H1 (cell line): ENCODE measurements at regions not wholly inside any gene's neighbourhood (a gene's known extent, or its start where the extent isn't known, plus 50 kb on each side); places are given as distances from the start of the nearest gene placed in this dataset.

Experiments
- CTCF ChIA-PET: fragments of 300-600 bp; sonication (Branson Sonifier 250); formaldehyde crosslinking; loops from one replicate; lab custom pipeline; 2021; ENCODE audit not compliant: partially characterized antibody; lab: Charles Lee
- POLR2A ChIA-PET: fragments of 300-600 bp; sonication (Branson Sonifier 250); formaldehyde crosslinking; loops from one replicate; lab custom pipeline; 2021; ENCODE audit warnings: inconsistent platforms; ENCODE audit not compliant: partially characterized antibody; lab: Charles Lee
- DNase-seq, 2 experiments: peaks; one replicate each; pipeline versions ENCODE4 v3.0.0 to v3.0.0-alpha.2; 2010 to 2022; ENCODE audit warnings: low spot score in 2 of 2, low read depth in 1 of 2, mixed read lengths in 1 of 2
- FAIRE-seq: peaks from 2 replicates; lab custom pipeline; 2011; peaks lifted over from hg19 to GRCh38; lab: Jason Lieb, UNC
- H2AFZ ChIP-seq: 2 replicates; pipeline ENCODE4 v1.8.1; 2012; ENCODE audit warnings: low read length, inconsistent platforms
- H2AK5ac ChIP-seq: 2 replicates; pipeline ENCODE4 v1.6.1; 2013; ENCODE audit warnings: low read depth, low read length
- H2BK120ac ChIP-seq: replicated peaks from 2 replicates; pipeline ENCODE3; 2013; ENCODE audit warnings: low read depth, low read length, inconsistent platforms
- H2BK12ac ChIP-seq: 2 replicates; pipeline ENCODE4 v1.6.1; 2013; ENCODE audit warnings: low read depth, low read length
- H2BK15ac ChIP-seq: 2 replicates; pipeline ENCODE4 v1.6.1; 2013; ENCODE audit warnings: low read length
- H2BK20ac ChIP-seq: 2 replicates; pipeline ENCODE4 v1.6.1; 2013; ENCODE audit warnings: low read length
- H2BK5ac ChIP-seq: 2 replicates; pipeline ENCODE4 v1.6.1; 2013; ENCODE audit warnings: low read depth, low read length
- H3K14ac ChIP-seq: 2 replicates; pipeline ENCODE4 v1.6.1; 2013; ENCODE audit warnings: inconsistent platforms; ENCODE audit not compliant: insufficient read length
- H3K18ac ChIP-seq: 2 replicates; pipeline ENCODE4 v1.6.1; 2013; ENCODE audit warnings: low read length; ENCODE audit errors: extremely low read depth
- H3K23ac ChIP-seq: 2 replicates; pipeline ENCODE4 v1.6.1; 2013; ENCODE audit warnings: inconsistent platforms; ENCODE audit not compliant: insufficient read length
- H3K23me2 ChIP-seq: 2 replicates; pipeline ENCODE4 v1.6.1; 2013; ENCODE audit warnings: low read depth, low read length
- H3K27ac ChIP-seq: 2 replicates; pipeline ENCODE4 v1.6.1; 2011; ENCODE audit warnings: low read depth, low read length, inconsistent platforms
- H3K27me3 ChIP-seq, 4 experiments: replicated peaks in 1 of 4; 1 replicate in 1 of 4; 2 replicates in 3 of 4; pipeline versions ENCODE4 v1.6.1 to v1.8.1; 2011 to 2013; ENCODE audit warnings: low read length in 3 of 4, mild to moderate bottlenecking in 3 of 4, inconsistent platforms in 2 of 4, mixed read lengths in 2 of 4, moderate library complexity in 1 of 4; ENCODE audit not compliant: control insufficient read depth in 3 of 4, insufficient read depth in 3 of 4; ENCODE audit errors: extremely low read depth in 1 of 4
- H3K36me3 ChIP-seq, 4 experiments: 2 replicates each; pipeline versions ENCODE4 v1.6.1 to v1.8.1; 2011 to 2013; ENCODE audit warnings: mild to moderate bottlenecking in 4 of 4, low read length in 3 of 4, moderate library complexity in 2 of 4, control low read depth in 1 of 4, inconsistent platforms in 1 of 4; ENCODE audit not compliant: insufficient read depth in 4 of 4, control insufficient read depth in 2 of 4
- H3K4ac ChIP-seq: replicated peaks from 2 replicates; pipeline ENCODE3; 2013; ENCODE audit warnings: low read length, low read depth, mixed read lengths, inconsistent platforms; ENCODE audit not compliant: insufficient read length
- H3K4me1 ChIP-seq, 4 experiments: replicated peaks in 1 of 4; 1 replicate in 1 of 4; 2 replicates in 3 of 4; pipeline versions ENCODE4 v1.6.1 to v1.8.1; 2011 to 2013; ENCODE audit warnings: low read length in 3 of 4, inconsistent platforms in 2 of 4, mixed read lengths in 1 of 4; ENCODE audit not compliant: insufficient read depth in 4 of 4, control insufficient read depth in 3 of 4
- H3K4me2 ChIP-seq, 2 experiments: 2 replicates each; pipeline versions ENCODE4 v1.6.1 to v1.8.1; 2011 to 2013; ENCODE audit warnings: low read depth in 2 of 2, low read length in 2 of 2, control low read depth in 1 of 2, inconsistent platforms in 1 of 2, mild to moderate bottlenecking in 1 of 2; ENCODE audit not compliant: insufficient read depth in 1 of 2
- H3K4me3 ChIP-seq, 4 experiments: fragments of 200-600, 300-600 bp in 1 of 4; sonication (generic), shearing (Covaris generic), sonication (Bioruptor Twin) in 1 of 4; 2 replicates each; pipeline versions ENCODE4 v1.5.1 to v1.8.1; 2011 to 2016; ENCODE audit warnings: low read length in 4 of 4, low read depth in 3 of 4, control low read depth in 2 of 4, inconsistent platforms in 2 of 4, mild to moderate bottlenecking in 2 of 4, mixed read lengths in 1 of 4, moderate library complexity in 1 of 4; ENCODE audit not compliant: insufficient read depth in 2 of 4; ENCODE audit errors: extremely low read depth in 1 of 4
- H3K56ac ChIP-seq: replicated peaks from 2 replicates; pipeline ENCODE3; 2013; ENCODE audit warnings: low read depth, mild to moderate bottlenecking, mixed read lengths, low read length, inconsistent platforms; ENCODE audit not compliant: insufficient read length
- H3K79me1 ChIP-seq: 2 replicates; pipeline ENCODE4 v1.6.1; 2013; ENCODE audit warnings: low read depth, low read length, control low read depth
- H3K79me2 ChIP-seq, 2 experiments: 2 replicates each; pipeline versions ENCODE4 v1.6.1 to v1.8.1; 2012 to 2013; ENCODE audit warnings: low read length in 2 of 2, mild to moderate bottlenecking in 2 of 2, inconsistent platforms in 1 of 2; ENCODE audit not compliant: insufficient read depth in 2 of 2, control insufficient read depth in 1 of 2
- H3K9ac ChIP-seq, 4 experiments: replicated peaks in 1 of 4; 1 replicate in 1 of 4; 2 replicates in 3 of 4; pipeline versions ENCODE4 v1.6.1 to v1.8.1; 2011 to 2013; ENCODE audit warnings: low read depth in 3 of 4, low read length in 3 of 4, control low read depth in 2 of 4, mild to moderate bottlenecking in 2 of 4, moderate library complexity in 2 of 4, inconsistent platforms in 1 of 4; ENCODE audit errors: extremely low read depth in 1 of 4
- H3K9me3 ChIP-seq, 2 experiments: 2 replicates each; pipeline versions ENCODE4 v1.6.1 to v1.8.1; 2012 to 2013; ENCODE audit warnings: mild to moderate bottlenecking in 2 of 2, moderate library complexity in 2 of 2, control low read depth in 1 of 2, inconsistent platforms in 1 of 2, low read depth in 1 of 2, low read length in 1 of 2, mixed read lengths in 1 of 2; ENCODE audit not compliant: insufficient read depth in 2 of 2
- H4K20me1 ChIP-seq, 2 experiments: replicated peaks in 1 of 2; 2 replicates each; pipeline versions ENCODE3 to v1.8.1; 2011 to 2013; ENCODE audit warnings: inconsistent platforms in 2 of 2, low read length in 2 of 2, mild to moderate bottlenecking in 1 of 2; ENCODE audit not compliant: insufficient read depth in 2 of 2, control insufficient read depth in 1 of 2
- H4K5ac ChIP-seq: 2 replicates; pipeline ENCODE4 v1.6.1; 2013; ENCODE audit warnings: low read length, low read depth, mixed read lengths, inconsistent platforms; ENCODE audit not compliant: insufficient read length
- H4K8ac ChIP-seq: 2 replicates; pipeline ENCODE4 v1.8.0; 2013; ENCODE audit warnings: mild to moderate bottlenecking, moderate library complexity, low read length, inconsistent platforms; ENCODE audit not compliant: insufficient read depth; ENCODE audit errors: extremely low read depth
- H4K91ac ChIP-seq: replicated peaks from 2 replicates; pipeline ENCODE3; 2013; ENCODE audit warnings: low read length, mixed read lengths, inconsistent platforms; ENCODE audit not compliant: insufficient read length
- BRCA1 ChIP-seq: IDR thresholded peaks from 2 replicates; pipeline ENCODE4 v1.6.1; 2012; ENCODE audit warnings: low read depth, low read length, improper control_type of control experiment
- WGBS, 2 experiments: shearing (Covaris generic) in 1 of 2; methylation state at CpG; one replicate each; pipeline versions ENCODE4 v1.1.6 to v1.1.7; 2013 to 2015; ENCODE audit warnings: low lambda C conversion rate in 2 of 2, mixed read lengths in 2 of 2, inconsistent platforms in 1 of 2, low coverage in 1 of 2, missing lambda C conversion rate in 1 of 2; ENCODE audit not compliant: insufficient replicate concordance in 2 of 2, insufficient coverage in 1 of 2, insufficient read length in 1 of 2; ENCODE audit errors: extremely low coverage in 1 of 2, missing lambda C conversion rate in 1 of 2; 5-methylcytosine and 5-hydroxymethylcytosine counted together

DNA sequence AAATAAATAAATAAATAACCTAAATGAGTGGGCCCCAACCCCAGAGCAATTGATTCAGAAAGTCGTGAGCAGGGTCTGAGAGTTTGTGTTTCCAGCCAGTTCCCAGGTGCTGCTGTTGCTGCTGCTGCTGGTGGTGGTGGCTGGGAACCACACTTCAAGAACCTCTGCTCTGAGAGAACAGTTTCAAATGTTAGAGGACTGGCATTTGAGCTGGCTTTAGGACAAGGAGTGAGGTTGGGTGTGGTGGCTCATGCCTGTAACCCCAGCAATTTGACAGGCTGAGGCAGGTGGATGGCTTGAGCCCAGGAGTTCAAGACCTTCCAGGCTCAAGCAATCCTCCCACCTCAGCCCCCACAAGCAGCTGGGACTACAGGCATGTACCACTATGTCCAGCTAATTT is 123.1 kb upstream of the UBE2E1 start:
- H3K23ac ChIP-seq = no peak overlapping the region
- no peaks in the 10 kb centered on the region for H3K9me3 ChIP-seq
- no peak overlapping the region for H3K4ac ChIP-seq
- no peak overlapping the region for H2AK5ac ChIP-seq
- ChIA-PET POLR2A (interaction anchor here (0.8 to 1.4 kb wide), 2 partner anchors 79 to 234 kb away, joined by 3 read pairs; partner anchors contain the start of genes NKIRAS1 and RPL15), CTCF (interaction anchor here (0.7 to 1.7 kb wide), 4 partner anchors 13 to 174 kb away, joined by 3 to 4 read pairs (median 3); no protein-coding TSS in a partner anchor)
- H3K4me3 ChIP-seq = no peak overlapping the region
- no peak overlapping the region for H2BK5ac ChIP-seq
- no peak for FAIRE-seq
- no peaks in the 10 kb centered on the region for H4K20me1 ChIP-seq
- H4K8ac ChIP-seq = peak overlapping the region; percentile 19; the same call in 1 of the 2 replicates
- TF ChIP-seq BRCA1 = no peak
- no peak overlapping the region for H2BK20ac ChIP-seq
- H2BK15ac ChIP-seq = no peak overlapping the region
- no peak overlapping the region for H3K9ac ChIP-seq
- H3K23me2 ChIP-seq = no peaks in the 10 kb centered on the region
- no peak overlapping the region for H3K14ac ChIP-seq
- H2BK120ac ChIP-seq = no peak overlapping the region
- no peaks in the 10 kb centered on the region for H3K36me3 ChIP-seq
- no peak overlapping the region for H2BK12ac ChIP-seq
- no peak overlapping the region for H3K18ac ChIP-seq
- H3K56ac ChIP-seq = no peak overlapping the region
- no peak overlapping the region for H3K27ac ChIP-seq
- H3K4me1 ChIP-seq = peaks cover 3 to 11% (median 7%) of the 10 kb centered on the region in 4 experiments; a peak in 4 of 7 replicates
- H2AFZ ChIP-seq = no peak overlapping the region
- WGBS, 2 experiments = 67% methylated on average over 1 of the region's 1 CpG; no CpG with 5 or more reads in 1 of the 2 experiments
- no peak overlapping the region for H3K4me2 ChIP-seq
- DNase-seq = no peak
- H3K79me1 ChIP-seq = no peaks in the 10 kb centered on the region
- H3K79me2 ChIP-seq = no peaks in the 10 kb centered on the region
- no peak overlapping the region for H4K91ac ChIP-seq
- H4K5ac ChIP-seq = no peak overlapping the region
- no peaks in the 10 kb centered on the region for H3K27me3 ChIP-seq
